Breast epithelium (tissue), 4 donors: ENCODE measurements at regions not wholly inside any gene's neighbourhood (a gene's known extent, or its start where the extent isn't known, plus 50 kb on each side); places are given as distances from the start of the nearest gene placed in this dataset.

Experiments
- DNase-seq, 2 donors: peaks; one replicate each; pipeline ENCODE4 v3.0.0-alpha.2; 2019; ENCODE audit warnings: low spot score in 2 of 2
- H3K27ac ChIP-seq, 2 donors: fragments of 200-600 bp; sonication (generic) in 1 of 2; one replicate each; pipeline ENCODE4 v1.5.1; 2016 to 2019; ENCODE audit warnings: mild to moderate bottlenecking in 1 of 2
- H3K27me3 ChIP-seq, 2 donors: fragments of 200-600 bp; sonication (generic) in 1 of 2; one replicate each; pipeline versions ENCODE4 v1.5.1 to v1.6.0; 2017 to 2019; ENCODE audit warnings: control low read depth in 1 of 2, mild to moderate bottlenecking in 1 of 2
- H3K36me3 ChIP-seq: fragments of 200-600 bp; one replicate; pipeline ENCODE4 v1.5.1; 2019
- H3K4me1 ChIP-seq, 2 donors: fragments of 200-600 bp; sonication (generic); one replicate each; pipeline ENCODE4 v1.5.1; 2016 to 2019; ENCODE audit warnings: control low read depth in 1 of 2
- H3K4me3 ChIP-seq, 3 donors: fragments of 200-600 bp; sonication (generic); 1 replicate in 2 of 3; 2 replicates in 1 of 3; pipeline ENCODE4 v1.5.1; 2016 to 2019; ENCODE audit warnings: mild to moderate bottlenecking in 3 of 3, moderate library complexity in 2 of 3
- H3K9me3 ChIP-seq, 2 donors: fragments of 200-600 bp; sonication (generic) in 1 of 2; one replicate each; pipeline ENCODE4 v1.5.1; 2016 to 2019; ENCODE audit warnings: control low read depth in 1 of 2
- CTCF ChIP-seq, 3 donors: fragments of 450-650 bp; IDR thresholded peaks; one replicate each; pipeline ENCODE4 v1.5.1; 2016 to 2017; ENCODE audit warnings: antibody characterized with exemption in 3 of 3, mild to moderate bottlenecking in 3 of 3, moderate library complexity in 3 of 3
- POLR2A ChIP-seq: fragments of 450-650 bp; IDR thresholded peaks from one replicate; pipeline ENCODE4 v1.6.1; 2016; ENCODE audit warnings: antibody characterized with exemption, mild to moderate bottlenecking, moderate library complexity
- POLR2AphosphoS5 ChIP-seq, 3 donors: sonication (generic); formaldehyde crosslinking; IDR thresholded peaks; one replicate each; pipeline ENCODE4 v1.6.1; 2017; ENCODE audit warnings: antibody characterized with exemption in 3 of 3
- intact Hi-C: fragments of 100-400 bp; cut with DNase I; formaldehyde crosslinking; loops from one replicate; pipeline ENCODE4 v1.15.1; 2023; ENCODE audit warnings: low total_unique reads

GRCh38 chr11:69575296-69576068 is 65.5 kb upstream of the CCND1 start:
- H3K27ac ChIP-seq, result no peak overlapping the region
- no peaks in the 10 kb centered on the region for H3K36me3 ChIP-seq
- H3K4me3 ChIP-seq, result no peak overlapping the region
- H3K9me3 ChIP-seq, result no peaks in the 10 kb centered on the region
- intact Hi-C loops, result no loop called here
- TF ChIP-seq POLR2AphosphoS5 (IDR thresholded peaks at IDR 0.05), result no peak
- TF ChIP-seq POLR2A, result no peak
- TF ChIP-seq CTCF (IDR thresholded peaks at IDR 0.05), result no peak
- no peak for DNase-seq
- H3K4me1 ChIP-seq, result no peaks in the 10 kb centered on the region
- H3K27me3 ChIP-seq, result no peaks in the 10 kb centered on the region

DNA sequence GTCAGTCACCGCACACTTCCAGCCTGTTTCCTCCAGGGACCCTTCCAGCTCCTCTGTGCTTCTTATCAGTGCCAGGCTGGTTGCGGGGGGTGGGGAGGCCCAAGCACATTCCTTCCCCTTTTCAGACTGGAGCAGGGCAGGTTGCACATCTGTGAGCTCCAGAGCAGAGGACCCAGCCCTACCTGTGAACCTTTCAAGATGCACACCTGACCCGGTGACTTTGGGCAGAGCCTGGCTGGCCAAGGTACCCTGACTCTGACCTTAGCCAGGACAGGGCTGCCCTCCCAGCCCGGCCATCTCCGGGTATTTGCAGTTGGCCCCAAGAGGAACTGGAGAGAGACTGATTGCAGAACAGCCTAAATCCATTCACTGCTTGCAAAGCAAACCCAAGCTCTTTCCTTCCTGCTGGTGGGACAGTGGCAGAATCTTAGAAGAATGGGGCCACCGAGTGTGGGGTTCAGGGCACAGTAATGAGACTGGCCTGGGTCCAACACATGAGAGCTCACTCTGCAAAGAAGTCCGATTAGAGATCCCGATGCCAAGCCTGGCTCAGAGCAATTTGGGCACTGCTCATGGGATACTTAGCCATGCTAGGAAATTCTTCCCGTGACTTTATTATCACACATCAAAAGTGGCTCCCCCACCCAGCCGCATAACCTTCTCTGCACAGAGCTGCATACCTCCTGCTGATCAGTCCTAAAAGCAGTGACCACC is 64.7 kb upstream of the CCND1 start:
- no peaks in the 10 kb centered on the region for H3K4me1 ChIP-seq
- no peaks in the 10 kb centered on the region for H3K9me3 ChIP-seq
- DNase-seq, result no peak
- H3K27ac ChIP-seq, result no peak overlapping the region
- no peak overlapping the region for H3K4me3 ChIP-seq
- no peaks in the 10 kb centered on the region for H3K36me3 ChIP-seq
- no peaks in the 10 kb centered on the region for H3K27me3 ChIP-seq
- TF ChIP-seq CTCF (IDR thresholded peaks at IDR 0.05) (no peak), POLR2A (no peak), POLR2AphosphoS5 (IDR thresholded peaks at IDR 0.05) (no peak)
- intact Hi-C loops, result no loop called here

DNA sequence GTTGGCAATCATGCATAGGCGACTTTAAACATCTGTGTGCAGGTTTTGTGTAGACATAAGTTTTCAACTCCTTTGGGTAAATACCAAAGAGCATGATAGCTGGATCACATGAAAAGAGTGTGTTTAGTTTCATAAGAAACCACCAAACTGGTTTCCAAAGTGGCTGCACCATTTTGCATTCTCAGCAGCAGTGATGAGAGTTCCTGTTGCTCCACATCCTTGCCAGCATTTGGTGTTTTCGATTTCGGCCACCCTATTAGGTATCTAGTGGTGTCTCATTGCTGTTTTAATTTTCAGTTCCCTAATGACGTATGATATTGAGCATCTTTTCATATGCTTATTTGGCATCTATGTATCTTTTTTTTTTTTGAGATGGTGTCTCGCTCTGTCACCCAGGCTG is 62.8 kb upstream of the CCND1 start:
- no peaks in the 10 kb centered on the region for H3K27me3 ChIP-seq
- H3K4me1 ChIP-seq, result no peaks in the 10 kb centered on the region
- intact Hi-C loops, result no loop called here
- H3K27ac ChIP-seq, result no peak overlapping the region
- DNase-seq, result no peak
- H3K9me3 ChIP-seq, result no peaks in the 10 kb centered on the region
- no peak for TF ChIP-seq POLR2AphosphoS5 (IDR thresholded peaks at IDR 0.05)
- no peak for TF ChIP-seq POLR2A
- no peak for TF ChIP-seq CTCF (IDR thresholded peaks at IDR 0.05)
- no peaks in the 10 kb centered on the region for H3K36me3 ChIP-seq
- H3K4me3 ChIP-seq, result no peak overlapping the region

DNA sequence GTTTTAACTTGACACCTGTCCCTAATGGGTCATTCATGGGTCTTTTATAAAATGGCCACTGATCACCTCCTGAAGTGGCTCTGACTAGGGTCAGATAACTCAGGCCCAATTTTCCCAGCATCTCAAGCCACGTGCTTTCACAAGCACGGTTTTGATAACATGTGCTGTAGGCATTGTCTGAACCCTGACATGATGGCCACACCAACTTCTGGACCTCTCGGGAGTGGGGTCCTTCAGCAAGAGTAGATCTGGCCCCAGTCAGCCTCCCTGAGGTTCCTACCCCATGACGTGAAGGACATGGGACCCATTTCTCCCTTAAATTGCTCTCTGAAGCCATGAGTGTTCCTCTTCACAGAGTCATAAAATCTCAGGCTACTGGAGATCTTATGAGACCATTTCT is 60.4 kb upstream of the CCND1 start:
- Histone ChIP-seq H3K27me3 (no peaks in the 10 kb centered on the region), H3K36me3 (no peaks in the 10 kb centered on the region), H3K4me3 (no peak overlapping the region), H3K27ac (no peak overlapping the region), H3K9me3 (no peaks in the 10 kb centered on the region), H3K4me1 (no peaks in the 10 kb centered on the region)
- intact Hi-C loops, result no loop called here
- TF ChIP-seq CTCF (IDR thresholded peaks at IDR 0.05), result no peak
- TF ChIP-seq POLR2A, result no peak
- TF ChIP-seq POLR2AphosphoS5 (IDR thresholded peaks at IDR 0.05), result no peak
- DNase-seq, result no peak

DNA sequence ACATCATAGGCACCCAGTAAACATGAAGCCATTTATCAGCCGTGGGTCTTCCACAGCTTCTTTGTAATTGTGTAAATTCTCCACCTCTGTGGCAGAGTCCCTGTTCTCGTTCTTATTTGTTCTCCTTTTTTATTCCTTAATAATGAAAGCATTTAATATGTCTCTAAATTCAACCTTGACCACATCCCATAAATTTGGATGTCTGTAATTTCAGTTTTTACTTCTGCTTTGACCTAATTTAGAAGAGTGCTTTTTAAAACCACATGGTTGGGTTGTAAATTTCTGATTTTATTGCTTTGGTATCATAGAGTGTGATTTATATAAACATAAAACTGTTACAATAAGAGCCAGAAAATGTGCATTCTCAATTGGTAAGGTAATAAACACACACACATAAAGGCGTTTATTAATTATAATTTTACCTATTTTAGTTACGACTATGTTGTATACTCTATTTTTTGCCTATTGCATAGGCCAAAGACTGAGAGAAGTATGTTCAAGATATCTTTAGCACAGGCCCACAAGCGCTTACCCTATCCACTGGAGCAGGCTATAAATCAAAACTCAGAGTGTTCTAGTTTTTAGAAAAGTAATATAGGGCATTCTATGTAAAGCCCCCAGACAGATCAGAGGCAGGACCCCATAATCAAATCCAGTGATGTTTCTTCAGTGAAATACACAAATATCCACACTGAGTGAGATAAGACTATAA is 58.0 kb upstream of the CCND1 start:
- TF ChIP-seq CTCF (IDR thresholded peaks at IDR 0.05), result no peak
- no peak overlapping the region for H3K4me3 ChIP-seq
- no peaks in the 10 kb centered on the region for H3K27me3 ChIP-seq
- H3K9me3 ChIP-seq, result no peaks in the 10 kb centered on the region
- intact Hi-C loops, result no loop called here
- H3K36me3 ChIP-seq, result no peaks in the 10 kb centered on the region
- DNase-seq, result no peak
- H3K4me1 ChIP-seq, result no peaks in the 10 kb centered on the region
- H3K27ac ChIP-seq, result no peak overlapping the region
